ENCODE measurements at regions not wholly inside any gene's neighbourhood (a gene's known extent, or its start where the extent isn't known, plus 50 kb on each side); places are given as distances from the start of the nearest gene placed in this dataset.

GRCh38 chr5:122723606-122724352 is 51.1 kb upstream of the SNX2 start:
- DNase-seq: no peak

Measured in SW 1271 (cell line).